ENCODE measurements at regions not wholly inside any gene's neighbourhood (a gene's known extent, or its start where the extent isn't known, plus 50 kb on each side); places are given as distances from the start of the nearest gene placed in this dataset.

DNA sequence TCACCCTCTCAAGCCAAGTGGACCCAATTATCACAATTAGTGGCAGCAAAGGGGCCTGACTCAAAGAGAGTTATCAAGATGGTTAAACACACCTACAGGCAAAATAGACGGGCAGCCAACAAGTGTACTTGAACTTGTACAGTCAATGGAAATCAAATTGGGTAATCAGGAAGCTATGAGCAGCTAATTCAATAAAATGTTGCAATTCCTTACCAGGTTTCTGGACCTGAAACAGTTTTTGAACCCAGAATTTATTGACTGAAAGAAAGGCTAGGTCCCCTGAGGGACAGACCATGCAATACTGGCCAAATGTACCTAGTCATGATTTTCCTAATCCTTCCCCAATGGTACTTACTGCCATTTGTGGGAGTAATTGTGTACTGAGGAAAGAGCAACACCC is 679.8 kb downstream of the EPM2A start:
- Histone ChIP-seq H3K27ac (ENCODE audit: low read length) (no peak overlapping the region), H3K4me2 (ENCODE audit: low read length) (no peak overlapping the region), H3K36me3 (ENCODE audit: low read depth, low read length) (no peaks in the 10 kb centered on the region), H3K9ac (ENCODE audit: low read length) (no peak overlapping the region), H3K27me3 (ENCODE audit: low read length) (no peaks in the 10 kb centered on the region), H3K9me2 (replicated peaks; ENCODE audit: low read length) (no peaks in the 10 kb centered on the region), H3F3A (ENCODE audit: low read length, unreplicated experiment) (no peaks in the 10 kb centered on the region), H4K20me1 (ENCODE audit: low read length) (no peaks in the 10 kb centered on the region), H2AFZ (ENCODE audit: low read length) (no peak overlapping the region), H3K4me1 (ENCODE audit: insufficient read depth, low read length) (no peaks in the 10 kb centered on the region), H3K9me3 (ENCODE audit: low read length) (no peaks in the 10 kb centered on the region), H3K79me2 (ENCODE audit: low read length) (no peaks in the 10 kb centered on the region), H3K4me3 (ENCODE audit: low read length) (no peak overlapping the region)
- ChIA-PET POLR2A (ENCODE audit: unreplicated experiment) (no interaction called here), CTCF (no interaction called here)
- BruUV-seq (replicated peaks) = no TSS peak
- no peak for ATAC-seq
- TF ChIP-seq CTCF (conservative IDR thresholded peaks at IDR 0.05; ENCODE audit: low read depth, low read length) = no peak
- TF ChIP-seq EZH2 (IDR thresholded peaks at IDR 0.05; ENCODE audit: low read length, unreplicated experiment) = no peak
- no peak for TF ChIP-seq EZH2phosphoT487 (IDR thresholded peaks at IDR 0.05; ENCODE audit: borderline replicate concordance, low read length)
- intact Hi-C loops (cut with micrococcal nuclease) = no loop called here
- DNase-seq = no peak

- Histone ChIP-seq H3K9ac (ENCODE audit: low read length) (no peak overlapping the region), H3K27ac (ENCODE audit: low read length) (no peak overlapping the region), H4K20me1 (ENCODE audit: low read length) (no peaks in the 10 kb centered on the region), H3K79me2 (ENCODE audit: low read length) (no peaks in the 10 kb centered on the region), H3K4me2 (ENCODE audit: low read length) (no peak overlapping the region), H3F3A (ENCODE audit: low read length, unreplicated experiment) (no peaks in the 10 kb centered on the region), H3K36me3 (ENCODE audit: low read depth, low read length) (no peaks in the 10 kb centered on the region), H2AFZ (ENCODE audit: low read length) (no peak overlapping the region), H3K9me2 (replicated peaks; ENCODE audit: low read length) (no peaks in the 10 kb centered on the region), H3K9me3 (ENCODE audit: low read length) (no peaks in the 10 kb centered on the region), H3K27me3 (ENCODE audit: low read length) (no peaks in the 10 kb centered on the region), H3K4me1 (ENCODE audit: insufficient read depth, low read length) (no peaks in the 10 kb centered on the region), H3K4me3 (ENCODE audit: low read length) (no peak overlapping the region)
- DNase-seq (no peak), ATAC-seq (no peak)
- TF ChIP-seq CTCF (conservative IDR thresholded peaks at IDR 0.05; ENCODE audit: low read depth, low read length) = no peak
- TF ChIP-seq EZH2 (IDR thresholded peaks at IDR 0.05; ENCODE audit: low read length, unreplicated experiment) = no peak
- TF ChIP-seq EZH2phosphoT487 (IDR thresholded peaks at IDR 0.05; ENCODE audit: borderline replicate concordance, low read length) = no peak
- ChIA-PET CTCF (no interaction called here), POLR2A (ENCODE audit: unreplicated experiment) (no interaction called here)
- intact Hi-C loops (cut with micrococcal nuclease) = no loop called here
- BruUV-seq (replicated peaks) = no TSS peak
These were observed 674.6 kb downstream of the EPM2A start for GRCh38 chr6:145060714-145061113.

GRCh38 chr6:145063091-145063490 is 672.2 kb downstream of the EPM2A start:
- Histone ChIP-seq H3K36me3 (ENCODE audit: low read depth, low read length) (no peaks in the 10 kb centered on the region), H3K4me2 (ENCODE audit: low read length) (no peak overlapping the region), H3K79me2 (ENCODE audit: low read length) (no peaks in the 10 kb centered on the region), H3K9ac (ENCODE audit: low read length) (no peak overlapping the region), H3K9me3 (ENCODE audit: low read length) (no peaks in the 10 kb centered on the region), H3K27me3 (ENCODE audit: low read length) (no peaks in the 10 kb centered on the region), H3K4me1 (ENCODE audit: insufficient read depth, low read length) (peaks cover 12% of the 10 kb centered on the region), H3F3A (ENCODE audit: low read length, unreplicated experiment) (no peaks in the 10 kb centered on the region), H3K4me3 (ENCODE audit: low read length) (no peak overlapping the region), H3K27ac (ENCODE audit: low read length) (no peak overlapping the region), H3K9me2 (replicated peaks; ENCODE audit: low read length) (no peaks in the 10 kb centered on the region), H4K20me1 (ENCODE audit: low read length) (no peaks in the 10 kb centered on the region), H2AFZ (ENCODE audit: low read length) (no peak overlapping the region)
- no TSS peak for BruUV-seq (replicated peaks)
- TF ChIP-seq CTCF (conservative IDR thresholded peaks at IDR 0.05; ENCODE audit: low read depth, low read length) = no peak
- no peak for TF ChIP-seq EZH2phosphoT487 (IDR thresholded peaks at IDR 0.05; ENCODE audit: borderline replicate concordance, low read length)
- no peak for TF ChIP-seq EZH2 (IDR thresholded peaks at IDR 0.05; ENCODE audit: low read length, unreplicated experiment)
- ChIA-PET CTCF (no interaction called here), POLR2A (ENCODE audit: unreplicated experiment) (no interaction called here)
- intact Hi-C loops (cut with micrococcal nuclease) = no loop called here
- no peak for DNase-seq
- ATAC-seq = no peak

All from PC-3 (cell line).